ENCODE measurements at regions not wholly inside any gene's neighbourhood (a gene's known extent, or its start where the extent isn't known, plus 50 kb on each side); places are given as distances from the start of the nearest gene placed in this dataset.

DNA sequence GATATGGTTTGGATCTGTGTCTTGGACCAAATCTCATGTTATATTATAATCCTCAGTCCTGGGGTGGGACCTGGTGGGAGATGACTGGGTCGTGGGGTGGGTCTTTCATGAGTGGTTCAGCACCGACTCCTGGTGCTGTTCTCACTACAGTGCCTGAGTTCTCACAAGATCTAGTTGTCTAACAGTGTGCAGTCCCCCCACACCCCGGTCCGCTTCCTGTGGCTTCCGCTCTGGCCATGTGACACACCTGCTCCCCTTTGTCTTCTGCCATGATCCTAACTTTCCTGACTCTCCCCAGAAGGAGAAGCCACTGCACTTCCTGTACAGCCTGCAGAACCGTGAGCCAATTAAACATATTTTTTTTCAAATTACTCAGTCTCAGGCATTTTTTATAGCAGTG, 1262.2 kb downstream of the TMEM121 start:
- no peaks in the 10 kb centered on the region for H3K36me3 ChIP-seq (ENCODE audit: control insufficient read depth in 2 of 2, extremely low read depth in 1 of 2, insufficient read depth in 2 of 2, low read length in 2 of 2)
- no peak for FAIRE-seq
- no TSS peak for BruUV-seq (replicated peaks)

More for the DNA sequence above, 1262.2 kb downstream of the TMEM121 start:
- no peak for DNase-seq (ENCODE audit: low read depth, low spot score)
- H3K9me3 ChIP-seq (replicated peaks; ENCODE audit: control insufficient read depth, insufficient read depth, low read length) = peaks cover 2% of the 10 kb centered on the region
- H3K9ac ChIP-seq (replicated peaks; ENCODE audit: extremely low read depth, insufficient read depth, low read length) = no peak overlapping the region
- no peaks in the 10 kb centered on the region for H3K9me1 ChIP-seq (replicated peaks; ENCODE audit: control insufficient read depth, extremely low read depth, insufficient read depth, low read length)
- no peak overlapping the region for H2AFZ ChIP-seq (ENCODE audit: low read depth, low read length)
- H3K79me2 ChIP-seq (ENCODE audit: control insufficient read depth, insufficient read depth, low read length) = no peaks in the 10 kb centered on the region
- no peaks in the 10 kb centered on the region for H3K27me3 ChIP-seq (ENCODE audit: control insufficient read depth in 2 of 2, insufficient read depth in 2 of 2, low read length in 2 of 2)
- no peaks in the 10 kb centered on the region for H3K4me1 ChIP-seq (ENCODE audit: control insufficient read depth, extremely low read depth, insufficient read depth, low read length)
- dilution Hi-C loops (cut with MboI; ENCODE audit: extremely low pct_ligation_motif_present, low sequenced_read_pairs) = no loop called here
- ChIA-PET CTCF (no interaction called here), POLR2A (no interaction called here)
- H3K4me3 ChIP-seq (replicated peaks in 1 of 3; ENCODE audit: insufficient read depth in 1 of 3, low read depth in 1 of 3, low read length in 3 of 3) = no peak overlapping the region
- H4K20me1 ChIP-seq (replicated peaks; ENCODE audit: control insufficient read depth, extremely low read depth, insufficient read depth, low read length) = no peaks in the 10 kb centered on the region
- H3K4me2 ChIP-seq (ENCODE audit: insufficient read depth, low read length) = no peak overlapping the region
- TF ChIP-seq EZH2 (IDR thresholded peaks at IDR 0.05; ENCODE audit: borderline replicate concordance, low read depth, low read length, severe bottlenecking) = no peak
- TF ChIP-seq JUN (IDR thresholded peaks at IDR 0.05; ENCODE audit: borderline replicate concordance, insufficient read depth, insufficient read length, low read depth) = no peak
- TF ChIP-seq CTCF (IDR thresholded peaks at IDR 0.05; ENCODE audit: extremely low read depth in 1 of 2, insufficient read depth in 1 of 2, low read depth in 1 of 2, low read length in 2 of 2) = no peak
- TF ChIP-seq FOS (IDR thresholded peaks at IDR 0.05; ENCODE audit: borderline replicate concordance, insufficient read depth, low read length) = no peak
- TF ChIP-seq POLR2AphosphoS5 (IDR thresholded peaks at IDR 0.05; ENCODE audit: insufficient read depth, low read depth, low read length) = no peak
- TF ChIP-seq MYC (IDR thresholded peaks at IDR 0.05; ENCODE audit: low read depth, low read length) = no peak
- no peak for TF ChIP-seq POLR2A (IDR thresholded peaks at IDR 0.05; ENCODE audit: low read depth, low read length)
- TF ChIP-seq GATA2 (IDR thresholded peaks at IDR 0.05; ENCODE audit: insufficient read depth, insufficient read length, low read depth, low read length) = no peak
- TF ChIP-seq MAX (IDR thresholded peaks at IDR 0.05; ENCODE audit: insufficient read depth, insufficient read length) = no peak
- H3K27ac ChIP-seq (ENCODE audit: insufficient read depth, low read depth, low read length) = no peak overlapping the region
- intact Hi-C loops (cut with micrococcal nuclease) = no loop called here

Measured in endothelial cell of umbilical vein (primary cell).